SK-N-SH treated with all-trans-retinoic acid at 6 μM for 48 hours (cell line): ENCODE measurements at regions not wholly inside any gene's neighbourhood (a gene's known extent, or its start where the extent isn't known, plus 50 kb on each side); places are given as distances from the start of the nearest gene placed in this dataset.

Experiments used
- OSR1 ChIP-seq: fragments of 250-450 bp; sonication (Bioruptor Pico); IDR thresholded peaks from 2 replicates; pipeline ENCODE4 v1.8.0; 2022; ENCODE audit warnings: moderate library complexity, mild to moderate bottlenecking, inconsistent platforms
- PATZ1 ChIP-seq: fragments of 250-450 bp; sonication (Bioruptor Pico); IDR thresholded peaks from 2 replicates; pipeline ENCODE4 v1.8.0; 2020; ENCODE audit warnings: mild to moderate bottlenecking, moderate library complexity, borderline replicate concordance
- POU6F1 ChIP-seq: fragments of 250-450 bp; sonication (Bioruptor Pico); IDR thresholded peaks from 2 replicates; pipeline ENCODE4 v1.8.0; 2021; ENCODE audit warnings: low read depth, mild to moderate bottlenecking, moderate library complexity, borderline replicate concordance
- RARB ChIP-seq: fragments of 250-450 bp; sonication (Bioruptor Pico); IDR thresholded peaks from 2 replicates; pipeline ENCODE4 v1.8.0; 2021; ENCODE audit warnings: mild to moderate bottlenecking, moderate library complexity
- TOX ChIP-seq: fragments of 250-450 bp; sonication (Bioruptor Pico); IDR thresholded peaks from 2 replicates; pipeline ENCODE4 v1.8.0; 2021; ENCODE audit warnings: mild to moderate bottlenecking, moderate library complexity, borderline replicate concordance
- TSHZ2 ChIP-seq: fragments of 250-450 bp; sonication (Bioruptor Pico); IDR thresholded peaks from 2 replicates; pipeline ENCODE4 v1.5.0; 2020; ENCODE audit warnings: mild to moderate bottlenecking, moderate library complexity
- ZNF565 ChIP-seq: fragments of 450-650 bp; formaldehyde crosslinking; conservative IDR thresholded peaks from 2 replicates; pipeline ENCODE4 v1.5.0; 2020; ENCODE audit warnings: low read depth, mild to moderate bottlenecking, moderate library complexity
- ZNF70 ChIP-seq: fragments of 450-650 bp; formaldehyde crosslinking; IDR thresholded peaks from 2 replicates; pipeline ENCODE4 v1.5.0; 2020; ENCODE audit warnings: mild to moderate bottlenecking, moderate library complexity
- TF ChIP-seq, protein P1 (sequence below): fragments of 250-450 bp; sonication (Bioruptor Pico); IDR thresholded peaks from 2 replicates; pipeline ENCODE4 v1.5.1; 2020; ENCODE audit warnings: low read depth, mild to moderate bottlenecking, moderate library complexity

DNA sequence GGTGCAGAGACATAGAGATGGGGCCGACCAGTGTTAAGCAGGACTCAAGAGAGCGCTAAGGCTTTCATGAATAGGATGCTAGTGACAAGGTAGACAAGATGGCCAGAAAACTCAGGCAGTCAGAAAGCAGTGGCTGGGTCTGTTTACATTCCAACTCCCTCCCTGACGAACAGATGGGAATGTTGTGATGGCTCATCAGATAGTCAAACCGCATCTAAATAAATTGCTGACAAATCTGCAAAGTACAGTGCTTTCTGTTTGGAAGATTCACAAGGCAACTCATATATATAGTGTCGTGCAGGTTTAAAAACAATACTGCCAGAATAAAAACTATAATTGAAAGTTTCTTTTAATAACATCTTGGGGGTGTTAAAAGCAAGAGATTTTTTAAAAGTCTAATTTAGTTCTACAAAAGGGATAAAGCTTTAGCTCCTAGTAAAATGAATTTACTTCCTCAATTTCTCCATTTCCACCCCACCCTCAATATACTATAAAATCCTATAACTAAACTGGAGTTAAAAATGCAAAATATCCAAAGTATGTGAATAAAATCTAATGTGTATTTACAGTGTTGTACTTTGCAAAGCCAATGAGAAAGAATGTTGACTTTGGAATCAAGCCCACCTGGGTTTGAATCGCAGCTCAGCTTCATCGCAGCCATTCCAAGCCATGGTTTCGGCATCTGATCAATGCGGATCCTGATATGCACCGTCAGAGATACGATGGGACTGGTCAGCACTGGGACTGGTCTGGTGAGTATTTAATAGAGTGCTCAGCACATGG is 247.3 kb upstream of the PDE10A start:
- no peak for TF ChIP-seq RARB (CRISPR knock-in tag)
- TF ChIP-seq TSHZ2 (CRISPR knock-in tag): no peak
- TF ChIP-seq POU6F1 (CRISPR knock-in tag): no peak
- no peak for TF ChIP-seq ZNF565 (CRISPR knock-in tag)
- TF ChIP-seq, protein P1, sequence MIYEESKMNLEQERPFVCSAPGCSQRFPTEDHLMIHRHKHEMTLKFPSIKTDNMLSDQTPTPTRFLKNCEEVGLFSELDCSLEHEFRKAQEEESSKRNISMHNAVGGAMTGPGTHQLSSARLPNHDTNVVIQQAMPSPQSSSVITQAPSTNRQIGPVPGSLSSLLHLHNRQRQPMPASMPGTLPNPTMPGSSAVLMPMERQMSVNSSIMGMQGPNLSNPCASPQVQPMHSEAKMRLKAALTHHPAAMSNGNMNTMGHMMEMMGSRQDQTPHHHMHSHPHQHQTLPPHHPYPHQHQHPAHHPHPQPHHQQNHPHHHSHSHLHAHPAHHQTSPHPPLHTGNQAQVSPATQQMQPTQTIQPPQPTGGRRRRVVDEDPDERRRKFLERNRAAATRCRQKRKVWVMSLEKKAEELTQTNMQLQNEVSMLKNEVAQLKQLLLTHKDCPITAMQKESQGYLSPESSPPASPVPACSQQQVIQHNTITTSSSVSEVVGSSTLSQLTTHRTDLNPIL: no peak
- no peak for TF ChIP-seq ZNF70 (CRISPR knock-in tag)
- no peak for TF ChIP-seq PATZ1 (CRISPR knock-in tag)
- TF ChIP-seq TOX (CRISPR knock-in tag): no peak
- TF ChIP-seq OSR1 (CRISPR knock-in tag): no peak
